HUDEP-2 (cell line): ENCODE measurements at regions not wholly inside any gene's neighbourhood (a gene's known extent, or its start where the extent isn't known, plus 50 kb on each side); places are given as distances from the start of the nearest gene placed in this dataset.
A peak's percentile ranks its signal among the peaks of the same experiment; 100 is the strongest.
"Not testable (repeated sequence)": the region's sequence is repeated elsewhere in the genome, so short reads cannot be mapped to it uniquely, and the experiment has no call there.

ENCODE experiments used
- DNase-seq, 76 experiments: peaks; one replicate each; lab custom pipeline; 2025; ENCODE audit not compliant: unreplicated experiment in 76 of 76; lab: John Stamatoyannopoulos, UW

- no peak for DNase-seq
Measured at GRCh38 chr14:61602003-61602732, 93.1 kb upstream of the HIF1A start.

- DNase-seq: no peak
Measured at GRCh38 chr14:61602733-61603077, 92.6 kb upstream of the HIF1A start.

- DNase-seq: no peak
Measured at GRCh38 chr14:61603736-61604135, 91.6 kb upstream of the HIF1A start.

- DNase-seq: peak in 1 of 76 experiments; percentile 0
Measured at GRCh38 chr14:61607570-61608244, 87.6 kb upstream of the HIF1A start.

- no peak for DNase-seq
Measured at GRCh38 chr14:61608245-61609165, 86.8 kb upstream of the HIF1A start.

- DNase-seq: no peak
Measured at GRCh38 chr14:61609191-61609843, 86.0 kb upstream of the HIF1A start.

- no peak for DNase-seq
Measured at GRCh38 chr14:61609884-61610283, 85.4 kb upstream of the HIF1A start.

- DNase-seq: no peak
Measured at GRCh38 chr14:61610900-61611299, 84.4 kb upstream of the HIF1A start.

GRCh38 chr14:61611880-61612630, 83.3 kb upstream of the HIF1A start:
- DNase-seq: no peak

GRCh38 chr14:61613006-61613405, 82.3 kb upstream of the HIF1A start:
- DNase-seq: not testable (repeated sequence)

- DNase-seq: no peak
Measured at GRCh38 chr14:61614693-61615092, 80.6 kb upstream of the HIF1A start.

GRCh38 chr14:61615743-61616523, 79.4 kb upstream of the HIF1A start:
- DNase-seq: no peak

- no peak for DNase-seq
Measured at GRCh38 chr14:61616524-61617185, 78.7 kb upstream of the HIF1A start.

- DNase-seq: no peak
Measured at GRCh38 chr14:61618448-61618847, 76.9 kb upstream of the HIF1A start.

GRCh38 chr14:61619494-61619893, 75.8 kb upstream of the HIF1A start:
- DNase-seq: no peak

- DNase-seq: no peak
Measured at GRCh38 chr14:61620130-61620946, 75.0 kb upstream of the HIF1A start.

- no peak for DNase-seq
Measured at GRCh38 chr14:61621444-61621843, 73.9 kb upstream of the HIF1A start.

GRCh38 chr14:61622051-61622450, 73.3 kb upstream of the HIF1A start:
- DNase-seq: no peak
